Epithelial cell of proximal tubule (primary cell): ENCODE measurements at regions not wholly inside any gene's neighbourhood (a gene's known extent, or its start where the extent isn't known, plus 50 kb on each side); places are given as distances from the start of the nearest gene placed in this dataset.

ENCODE experiments used
- DNase-seq: peaks from one replicate; pipeline ENCODE4 v3.0.0-alpha.2; 2011; ENCODE audit warnings: low read depth
- H3K4me3 ChIP-seq: 2 replicates; pipeline ENCODE4 v1.5.1; 2011; ENCODE audit warnings: low read depth, mild to moderate bottlenecking, low read length
- TF ChIP-seq, protein P1 (sequence below): conservative IDR thresholded peaks from 2 replicates; pipeline ENCODE4 v1.5.1; 2012; ENCODE audit warnings: low read depth, mild to moderate bottlenecking, low read length

DNA sequence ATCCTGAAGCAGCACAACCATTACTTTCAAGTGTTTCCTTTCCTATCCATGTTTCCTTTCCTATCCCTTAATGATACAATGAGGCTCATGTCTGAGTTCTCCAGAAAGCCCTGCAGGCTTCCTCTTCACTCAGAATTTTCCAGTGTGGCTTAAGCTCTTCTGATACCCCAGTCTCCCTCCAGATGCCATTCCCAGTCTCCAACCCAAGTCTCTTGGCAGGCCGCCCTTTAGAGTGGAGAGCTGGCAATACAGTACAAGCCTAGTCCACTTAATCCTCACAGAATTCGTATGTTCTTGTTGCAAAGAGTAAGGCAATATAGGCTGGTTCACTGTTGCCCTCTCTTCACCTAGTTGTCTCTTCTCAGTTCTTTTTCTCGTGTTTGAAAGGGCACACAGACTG is 503.9 kb upstream of the MDFIC2 start:
- no peak for DNase-seq
- TF ChIP-seq, protein P1, sequence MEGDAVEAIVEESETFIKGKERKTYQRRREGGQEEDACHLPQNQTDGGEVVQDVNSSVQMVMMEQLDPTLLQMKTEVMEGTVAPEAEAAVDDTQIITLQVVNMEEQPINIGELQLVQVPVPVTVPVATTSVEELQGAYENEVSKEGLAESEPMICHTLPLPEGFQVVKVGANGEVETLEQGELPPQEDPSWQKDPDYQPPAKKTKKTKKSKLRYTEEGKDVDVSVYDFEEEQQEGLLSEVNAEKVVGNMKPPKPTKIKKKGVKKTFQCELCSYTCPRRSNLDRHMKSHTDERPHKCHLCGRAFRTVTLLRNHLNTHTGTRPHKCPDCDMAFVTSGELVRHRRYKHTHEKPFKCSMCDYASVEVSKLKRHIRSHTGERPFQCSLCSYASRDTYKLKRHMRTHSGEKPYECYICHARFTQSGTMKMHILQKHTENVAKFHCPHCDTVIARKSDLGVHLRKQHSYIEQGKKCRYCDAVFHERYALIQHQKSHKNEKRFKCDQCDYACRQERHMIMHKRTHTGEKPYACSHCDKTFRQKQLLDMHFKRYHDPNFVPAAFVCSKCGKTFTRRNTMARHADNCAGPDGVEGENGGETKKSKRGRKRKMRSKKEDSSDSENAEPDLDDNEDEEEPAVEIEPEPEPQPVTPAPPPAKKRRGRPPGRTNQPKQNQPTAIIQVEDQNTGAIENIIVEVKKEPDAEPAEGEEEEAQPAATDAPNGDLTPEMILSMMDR: no peak
- no peak overlapping the region for H3K4me3 ChIP-seq

DNA sequence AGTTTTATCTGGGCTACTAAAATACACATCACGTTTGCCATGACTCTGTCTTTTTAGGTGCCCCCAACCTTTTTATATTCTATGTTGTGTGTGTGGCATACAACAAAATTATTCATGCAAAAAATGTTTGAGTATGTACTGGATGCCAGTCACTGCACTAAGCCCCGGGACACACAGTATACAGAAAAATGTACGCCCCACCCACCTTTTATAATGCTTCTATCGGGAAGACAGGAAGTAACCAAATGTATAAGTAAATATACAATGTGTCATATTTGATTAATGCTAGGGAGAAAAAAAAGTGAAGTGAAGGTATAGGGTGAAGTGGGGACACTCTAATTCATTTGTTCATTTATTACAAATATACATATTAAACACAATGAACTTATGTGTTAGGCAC is 503.4 kb upstream of the MDFIC2 start:
- no peak for DNase-seq
- TF ChIP-seq, protein P1: no peak
- H3K4me3 ChIP-seq: no peak overlapping the region

DNA sequence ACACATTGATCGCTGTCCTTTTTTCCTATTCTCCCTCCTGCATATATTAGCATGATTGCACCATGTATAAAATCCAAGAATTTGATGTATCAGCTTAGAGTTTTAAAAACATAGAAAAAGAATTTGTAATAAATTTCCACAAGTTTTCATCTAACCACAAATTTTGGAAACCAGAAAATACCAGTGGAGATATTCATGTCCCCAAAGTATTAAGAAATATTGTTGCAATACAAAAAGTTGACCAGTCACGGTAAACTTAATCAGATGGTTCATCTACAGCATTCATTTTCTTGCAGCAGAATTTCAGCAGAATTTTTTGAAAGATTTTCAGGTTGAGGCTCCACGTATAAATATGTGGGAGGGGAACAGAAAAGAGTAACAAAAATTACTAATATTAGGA is 500.9 kb upstream of the MDFIC2 start:
- DNase-seq: no peak
- H3K4me3 ChIP-seq: no peak overlapping the region
- TF ChIP-seq, protein P1: no peak

DNA sequence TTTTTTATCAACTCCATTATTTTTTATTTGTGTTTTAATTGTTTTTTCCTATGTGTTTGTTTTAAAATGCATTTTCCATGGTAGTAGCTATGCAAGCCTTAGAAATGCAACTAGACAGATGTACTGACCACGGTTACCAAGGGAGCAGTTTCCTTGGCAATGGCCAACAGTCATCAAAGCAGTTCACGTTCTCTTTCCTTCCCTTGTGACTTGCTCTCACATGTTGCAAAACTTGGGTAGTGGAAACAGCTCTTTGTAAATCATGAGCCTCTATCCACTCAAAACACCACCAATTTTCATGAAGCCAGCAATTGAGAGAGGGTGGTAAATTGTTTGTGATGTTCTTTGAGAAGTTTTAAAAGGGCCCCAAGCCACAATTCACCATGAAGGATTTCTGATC is 499.4 kb upstream of the MDFIC2 start:
- peak; percentile 22 for DNase-seq
- TF ChIP-seq, protein P1: no peak
- no peak overlapping the region for H3K4me3 ChIP-seq

DNA sequence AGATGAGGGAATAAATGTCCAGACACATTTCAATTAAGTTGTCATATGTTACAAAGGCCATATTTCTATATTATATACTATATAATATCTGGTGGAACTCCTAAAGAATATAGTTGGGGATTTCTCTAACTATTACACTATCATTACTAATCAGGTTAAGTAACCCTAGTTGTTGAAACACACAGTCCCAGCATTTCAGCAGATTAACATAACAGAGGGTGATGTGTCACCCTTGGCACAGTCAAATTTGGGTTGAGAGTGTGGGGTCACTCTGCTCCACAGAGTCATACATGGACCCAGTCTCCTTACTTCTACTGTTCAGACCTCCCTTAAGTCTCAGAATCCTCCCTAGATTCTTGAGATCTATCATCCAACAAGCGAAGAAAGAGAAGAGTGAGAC is 496.4 kb upstream of the MDFIC2 start:
- H3K4me3 ChIP-seq: no peak overlapping the region
- no peak for DNase-seq
- TF ChIP-seq, protein P1: no peak

DNA sequence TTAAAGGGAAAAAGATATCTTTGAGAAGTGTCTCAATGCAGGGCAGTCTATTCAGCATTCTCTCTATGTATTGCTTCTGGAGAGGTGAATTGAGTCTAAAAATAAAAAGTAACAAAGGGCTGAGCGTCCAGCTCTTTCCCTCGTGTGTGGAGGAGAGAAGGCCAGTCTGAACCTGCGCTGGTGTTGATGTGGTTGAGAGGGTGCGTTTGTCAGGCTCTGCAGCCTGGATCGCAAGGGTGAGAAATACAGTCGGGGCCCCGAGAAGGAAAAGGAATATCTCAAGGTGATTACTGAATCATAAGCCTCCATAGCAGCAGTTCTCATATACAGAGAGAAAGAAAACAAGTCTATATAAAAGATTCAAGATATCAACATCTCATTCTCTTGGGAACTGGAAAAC is 494.1 kb upstream of the MDFIC2 start:
- DNase-seq: no peak
- TF ChIP-seq, protein P1: no peak
- H3K4me3 ChIP-seq: no peak overlapping the region

DNA sequence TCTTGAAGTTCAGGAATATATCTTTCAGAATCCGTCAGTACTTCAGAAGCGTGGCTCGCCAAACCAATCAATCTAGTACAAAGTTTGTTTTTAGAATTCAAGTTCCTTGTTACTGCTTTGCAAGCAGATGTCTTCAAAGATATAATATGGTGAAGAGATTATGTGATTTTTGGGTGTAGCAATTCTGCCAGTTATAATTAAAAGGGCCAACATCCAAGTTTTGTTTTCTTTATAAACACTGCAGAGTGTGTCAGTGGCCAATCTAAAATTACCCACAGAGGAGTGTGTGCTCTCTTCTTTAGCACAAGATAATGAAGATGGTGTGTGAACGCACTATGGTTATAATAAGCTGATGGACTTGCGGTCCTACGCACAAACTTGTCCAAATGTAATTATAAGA is 493.6 kb upstream of the MDFIC2 start:
- H3K4me3 ChIP-seq: no peak overlapping the region
- no peak for DNase-seq
- TF ChIP-seq, protein P1: no peak
